Neural progenitor cell (in vitro differentiated cells): ENCODE measurements at regions not wholly inside any gene's neighbourhood (a gene's known extent, or its start where the extent isn't known, plus 50 kb on each side); places are given as distances from the start of the nearest gene placed in this dataset.

Experiments used
- DNase-seq: peaks from one replicate; pipeline ENCODE4 v3.0.0-alpha.2; 2016; ENCODE audit warnings: low spot score
- H2AFZ ChIP-seq: fragments of 200-600 bp; sonication (generic); replicated peaks from 2 replicates; pipeline ENCODE4 v1.6.1; 2016; ENCODE audit warnings: antibody characterized with exemption
- H3F3A ChIP-seq: fragments of 200-600 bp; sonication (generic); 2 replicates; pipeline ENCODE4 v1.6.1; 2016; ENCODE audit warnings: antibody characterized with exemption, low read depth
- H3K27ac ChIP-seq: fragments of 200-600 bp; sonication (generic); 2 replicates; pipeline ENCODE4 v1.5.1; 2016; ENCODE audit warnings: mild to moderate bottlenecking
- H3K27me3 ChIP-seq: fragments of 200-600 bp; sonication (generic); 2 replicates; pipeline ENCODE4 v1.6.1; 2016; ENCODE audit warnings: mild to moderate bottlenecking, moderate library complexity
- H3K36me3 ChIP-seq: fragments of 200-600 bp; sonication (generic); 2 replicates; pipeline ENCODE4 v1.5.1; 2016
- H3K4me1 ChIP-seq: fragments of 200-600 bp; sonication (generic); 2 replicates; pipeline ENCODE4 v1.6.1; 2016; ENCODE audit warnings: mixed run types
- H3K4me2 ChIP-seq: fragments of 200-600 bp; sonication (generic); 2 replicates; pipeline ENCODE4 v1.6.1; 2016
- H3K4me3 ChIP-seq: fragments of 200-600 bp; sonication (generic); 2 replicates; pipeline ENCODE4 v1.5.1; 2016
- H3K79me2 ChIP-seq: fragments of 200-600 bp; sonication (generic); 2 replicates; pipeline ENCODE4 v1.6.1; 2016; ENCODE audit warnings: low read depth
- H3K9ac ChIP-seq: fragments of 200-600 bp; sonication (generic); 2 replicates; pipeline ENCODE4 v1.6.1; 2016
- H3K9me3 ChIP-seq: fragments of 200-600 bp; sonication (generic); 2 replicates; pipeline ENCODE4 v1.5.1; 2016; ENCODE audit warnings: low read depth
- H4K20me1 ChIP-seq: fragments of 200-600 bp; sonication (generic); 2 replicates; pipeline ENCODE4 v1.6.1; 2016; ENCODE audit warnings: low read depth
- H3K27ac Mint-ChIP-seq: 3 replicates; pipeline ENCODE4 v1.8.0; 2021; ENCODE audit warnings: mixed read lengths
- H3K27me3 Mint-ChIP-seq: 2 replicates; pipeline ENCODE4 v1.8.0; 2022; ENCODE audit warnings: low read depth, mild to moderate bottlenecking, inconsistent platforms, moderate library complexity, mixed read lengths; ENCODE audit not compliant: insufficient read depth
- H3K36me3 Mint-ChIP-seq: 3 replicates; pipeline ENCODE4 v1.8.0; 2021; ENCODE audit warnings: mixed read lengths
- H3K4me1 Mint-ChIP-seq: 3 replicates; pipeline ENCODE4 v1.8.0; 2021; ENCODE audit warnings: mixed read lengths
- H3K4me3 Mint-ChIP-seq: 3 replicates; pipeline ENCODE4 v1.8.0; 2021; ENCODE audit warnings: mild to moderate bottlenecking, moderate library complexity, mixed read lengths
- H3K9me3 Mint-ChIP-seq: 3 replicates; pipeline ENCODE4 v1.8.0; 2020; ENCODE audit warnings: mixed read lengths
- CTCF ChIP-seq: fragments of 200-600 bp; sonication (generic); IDR thresholded peaks from 2 replicates; pipeline ENCODE4 v1.5.1; 2017; ENCODE audit warnings: antibody characterized with exemption, mild to moderate bottlenecking
- EZH2 ChIP-seq: fragments of 200-600 bp; sonication (generic); IDR thresholded peaks from 2 replicates; pipeline ENCODE4 v1.6.1; 2017; ENCODE audit warnings: antibody characterized with exemption, mild to moderate bottlenecking, moderate library complexity
- EZH2phosphoT487 ChIP-seq: fragments of 200-600 bp; sonication (generic); IDR thresholded peaks from 2 replicates; pipeline ENCODE4 v1.6.1; 2017; ENCODE audit warnings: antibody characterized with exemption

- H3K9me3 Mint-ChIP-seq: peaks cover 3% of the 10 kb centered on the region
- Histone ChIP-seq H3K4me3 (no peak overlapping the region), H3K36me3 (no peaks in the 10 kb centered on the region), H3K27me3 (no peaks in the 10 kb centered on the region), H3F3A (no peaks in the 10 kb centered on the region), H3K79me2 (no peaks in the 10 kb centered on the region), H2AFZ (no peak overlapping the region), H4K20me1 (no peaks in the 10 kb centered on the region), H3K9ac (no peak overlapping the region), H3K4me2 (no peak overlapping the region), H3K9me3 (no peaks in the 10 kb centered on the region), H3K4me1 (no peaks in the 10 kb centered on the region), H3K27ac (no peak overlapping the region)
- no peaks in the 10 kb centered on the region for H3K4me1 Mint-ChIP-seq
- no peak overlapping the region for H3K27ac Mint-ChIP-seq
- TF ChIP-seq EZH2phosphoT487 (no peak), EZH2 (no peak), CTCF (no peak)
- DNase-seq: no peak
- H3K27me3 Mint-ChIP-seq: peaks cover 4% of the 10 kb centered on the region
- no peaks in the 10 kb centered on the region for H3K36me3 Mint-ChIP-seq
- H3K4me3 Mint-ChIP-seq: no peak overlapping the region
Measured at GRCh38 chr5:17817990-17818389, 183.7 kb downstream of the TAF11L14 start.

DNA sequence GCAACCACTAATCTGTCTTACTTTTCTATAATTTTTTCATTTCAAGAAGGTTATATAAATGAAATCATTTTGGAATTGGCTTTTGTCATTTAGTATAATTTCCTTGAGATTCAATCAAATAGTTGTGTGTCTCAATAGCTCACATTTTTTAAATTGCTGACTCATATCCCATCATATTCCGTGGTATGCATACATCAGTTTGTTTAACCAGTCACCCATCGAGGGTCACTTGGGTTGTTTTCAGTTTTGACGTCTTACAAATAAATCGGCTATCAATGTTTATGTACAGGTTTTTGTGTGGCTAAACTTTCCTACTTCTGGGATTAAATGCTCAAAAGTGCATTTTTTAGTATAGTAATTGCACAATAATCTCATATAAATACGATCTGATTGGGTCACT is 185.5 kb downstream of the TAF11L14 start:
- H3K4me1 ChIP-seq: no peaks in the 10 kb centered on the region
- no peak overlapping the region for H3K9ac ChIP-seq
- Mint-ChIP-seq H3K27ac (no peak overlapping the region), H3K4me3 (no peak overlapping the region), H3K4me1 (no peaks in the 10 kb centered on the region), H3K36me3 (no peaks in the 10 kb centered on the region), H3K9me3 (peaks cover 5% of the 10 kb centered on the region), H3K27me3 (peaks cover 4% of the 10 kb centered on the region)
- TF ChIP-seq CTCF: no peak
- no peak for TF ChIP-seq EZH2
- TF ChIP-seq EZH2phosphoT487: no peak
- H4K20me1 ChIP-seq: no peaks in the 10 kb centered on the region
- no peak overlapping the region for H3K4me3 ChIP-seq
- no peaks in the 10 kb centered on the region for H3K36me3 ChIP-seq
- H3K4me2 ChIP-seq: no peak overlapping the region
- H3K9me3 ChIP-seq: no peaks in the 10 kb centered on the region
- H3K79me2 ChIP-seq: no peaks in the 10 kb centered on the region
- no peaks in the 10 kb centered on the region for H3F3A ChIP-seq
- no peak overlapping the region for H3K27ac ChIP-seq
- no peak for DNase-seq
- H3K27me3 ChIP-seq: no peaks in the 10 kb centered on the region
- H2AFZ ChIP-seq: no peak overlapping the region

DNA sequence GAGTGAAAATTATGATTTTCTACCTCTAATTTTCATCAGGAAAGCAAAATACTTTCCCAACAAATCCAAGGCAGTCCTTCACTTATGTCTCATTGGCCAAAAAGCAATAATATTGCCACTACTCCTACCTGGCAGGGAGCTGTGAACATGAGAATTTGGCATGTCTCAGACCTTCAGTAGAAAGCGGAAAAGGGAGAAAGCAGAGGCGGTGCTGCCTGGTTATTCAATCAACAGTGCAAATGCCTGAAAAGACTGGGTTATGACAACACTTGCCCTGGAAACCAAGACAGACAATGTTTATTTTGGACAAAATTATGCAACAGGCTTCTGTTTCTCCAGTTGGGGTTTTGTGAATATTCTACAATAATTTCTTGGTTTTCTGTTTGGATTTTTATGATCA is 194.4 kb downstream of the TAF11L14 start:
- Histone ChIP-seq H3K79me2 (no peaks in the 10 kb centered on the region), H3F3A (no peaks in the 10 kb centered on the region), H3K27me3 (no peaks in the 10 kb centered on the region), H3K4me2 (no peak overlapping the region), H3K9ac (no peak overlapping the region), H3K9me3 (no peaks in the 10 kb centered on the region), H3K36me3 (no peaks in the 10 kb centered on the region), H3K4me1 (peaks cover 3% of the 10 kb centered on the region), H3K4me3 (no peak overlapping the region), H4K20me1 (no peaks in the 10 kb centered on the region), H2AFZ (no peak overlapping the region), H3K27ac (no peak overlapping the region)
- Mint-ChIP-seq H3K27me3 (no peaks in the 10 kb centered on the region), H3K27ac (no peak overlapping the region), H3K36me3 (peaks cover 7% of the 10 kb centered on the region), H3K4me1 (peaks cover 41% of the 10 kb centered on the region), H3K4me3 (no peak overlapping the region), H3K9me3 (peaks cover 17% of the 10 kb centered on the region)
- no peak for TF ChIP-seq CTCF
- no peak for TF ChIP-seq EZH2phosphoT487
- no peak for TF ChIP-seq EZH2
- DNase-seq: no peak
